K562 (cell line): ENCODE measurements at regions not wholly inside any gene's neighbourhood (a gene's known extent, or its start where the extent isn't known, plus 50 kb on each side); places are given as distances from the start of the nearest gene placed in this dataset.

Source experiments
- CHD2 ChIP-seq: IDR thresholded peaks from 2 replicates; pipeline ENCODE4 v1.6.1; 2011; ENCODE audit warnings: low read depth, low read length
- CTCF ChIP-seq, 3 experiments: IDR thresholded peaks in 2 of 3; conservative IDR thresholded peaks in 1 of 3; 2 replicates each; pipeline ENCODE4 v1.5.1; 2011 to 2012; ENCODE audit warnings: low read length in 3 of 3, mild to moderate bottlenecking in 3 of 3, control low read depth in 2 of 3, improper control_type of control experiment in 1 of 3, inconsistent platforms in 1 of 3, low read depth in 1 of 3, mixed read lengths in 1 of 3, moderate library complexity in 1 of 3; ENCODE audit not compliant: insufficient read depth in 2 of 3
- HMGN3 ChIP-seq: IDR thresholded peaks from 2 replicates; pipeline ENCODE4 v1.6.1; 2011; ENCODE audit warnings: borderline replicate concordance, low read depth, mild to moderate bottlenecking, mixed read lengths, low read length; ENCODE audit not compliant: insufficient read length; ENCODE audit errors: extremely low read depth
- NR3C1 ChIP-seq: sonication (generic); formaldehyde crosslinking; IDR thresholded peaks from 2 replicates; pipeline ENCODE4 v1.8.1; 2022; ENCODE audit warnings: missing genetic modification reagents
- POLR2AphosphoS2 ChIP-seq: IDR thresholded peaks from 2 replicates; pipeline ENCODE4 v1.6.1; 2012; ENCODE audit warnings: low read length, improper control_type of control experiment
- RBM25 ChIP-seq: fragments of 200-400 bp; formaldehyde crosslinking; IDR thresholded peaks from 2 replicates; pipeline ENCODE4 v1.6.1; 2018; ENCODE audit warnings: low read length, low read depth, moderate library complexity; ENCODE audit not compliant: severe bottlenecking
- SMARCE1 ChIP-seq: fragments of 450-650 bp; IDR thresholded peaks from 2 replicates; pipeline ENCODE4 v1.7.1; 2016; ENCODE audit warnings: mild to moderate bottlenecking
- TRIM28 ChIP-seq: fragments of 450-650 bp; IDR thresholded peaks from 2 replicates; pipeline ENCODE4 v1.6.1; 2017

GRCh38 chr18:41396211-41396610, 558.8 kb upstream of the PIK3C3 start:
- TF ChIP-seq TRIM28, result no peak
- TF ChIP-seq CTCF (IDR thresholded peaks at IDR 0.05 in 2 of 3, conservative IDR thresholded peaks at IDR 0.05 in 1 of 3; ENCODE audit: insufficient read depth in 2 of 3, low read depth in 1 of 3, low read length in 3 of 3), result no peak
- TF ChIP-seq SMARCE1, result no peak
- TF ChIP-seq POLR2AphosphoS2, result no peak
- no peak for TF ChIP-seq CHD2
- TF ChIP-seq NR3C1 (CRISPR knock-in tag), result no peak
- TF ChIP-seq HMGN3, result no peak
- no peak for TF ChIP-seq RBM25
